Right renal cortex interstitium (tissue), 3 donors: ENCODE measurements at regions not wholly inside any gene's neighbourhood (a gene's known extent, or its start where the extent isn't known, plus 50 kb on each side); places are given as distances from the start of the nearest gene placed in this dataset.
"Not testable (repeated sequence)": the region's sequence is repeated elsewhere in the genome, so short reads cannot be mapped to it uniquely, and the experiment has no call there.

ENCODE experiments used
- DNase-seq, 3 donors: peaks; one replicate each; pipeline ENCODE4 v3.0.0-alpha.2; 2013; ENCODE audit warnings: low read depth in 3 of 3, low spot score in 2 of 3

DNA sequence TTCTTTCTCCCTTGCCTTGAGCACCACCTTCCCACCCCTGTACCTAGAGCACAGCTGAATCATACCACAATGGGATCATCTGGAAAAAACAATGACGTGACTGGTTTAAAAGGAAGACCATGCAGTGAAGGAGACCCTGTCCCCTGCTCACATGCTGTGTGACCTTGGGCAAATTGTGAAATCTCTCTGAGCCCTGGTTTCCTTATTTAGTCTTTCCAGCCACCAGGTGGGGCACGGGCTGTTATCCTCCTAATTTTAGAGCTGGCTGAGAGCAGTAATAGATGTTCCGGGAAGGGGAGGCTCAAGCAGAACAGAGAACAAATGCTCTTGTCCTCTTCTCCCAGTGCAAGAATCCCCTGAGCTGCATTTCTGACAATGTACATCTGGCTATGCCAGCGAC, 198.3 kb downstream of the RPS24 start:
- DNase-seq, result no peak

DNA sequence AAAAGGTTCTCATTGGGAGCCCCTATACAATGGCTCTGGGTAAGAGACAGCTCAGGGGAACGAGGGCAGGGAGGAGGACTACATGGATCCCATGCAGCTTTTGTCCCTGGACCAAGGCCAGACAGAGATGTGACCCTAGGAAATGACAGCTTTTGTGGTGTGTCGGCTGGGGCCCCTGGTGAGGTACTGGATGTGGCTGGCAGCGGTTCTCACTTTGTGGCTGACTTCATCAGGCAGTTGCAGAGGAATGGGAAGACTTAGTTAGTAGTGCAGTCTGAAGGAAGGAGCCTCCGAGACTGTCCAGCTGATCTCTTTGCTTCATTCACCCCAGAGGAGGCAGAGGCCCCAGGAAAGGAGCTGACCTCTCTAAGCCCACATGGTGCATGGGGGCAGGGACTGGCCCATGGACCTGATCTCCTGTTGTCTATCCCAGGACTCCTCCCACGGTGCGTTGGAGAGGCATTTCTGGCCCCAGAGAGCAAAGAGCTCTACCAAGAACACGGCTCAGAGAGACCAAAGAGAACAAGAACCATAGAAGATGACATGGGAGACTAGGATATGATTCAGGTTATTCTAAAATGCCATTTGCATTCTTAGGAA, 202.9 kb downstream of the RPS24 start:
- DNase-seq, result no peak

DNA sequence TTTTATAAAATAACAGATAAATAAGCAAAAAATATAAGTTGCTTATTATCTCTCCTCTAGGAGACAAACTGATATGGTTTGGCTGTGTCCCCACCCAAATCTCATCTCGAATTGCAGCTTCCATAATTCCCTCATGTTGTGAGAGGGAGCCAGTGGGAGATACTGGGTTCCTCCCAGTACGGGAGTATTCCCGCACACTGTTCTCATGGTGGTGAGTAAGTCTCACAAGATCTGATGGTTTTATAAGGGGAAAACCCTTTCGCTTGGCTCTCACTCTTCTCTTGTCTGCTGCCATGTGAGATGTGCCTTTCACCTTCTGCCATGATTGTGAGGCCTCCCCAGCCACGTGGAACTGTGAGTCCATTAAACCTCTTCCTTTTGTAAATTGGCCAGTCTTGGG, 204.3 kb downstream of the RPS24 start:
- DNase-seq, result not testable (repeated sequence)

DNA sequence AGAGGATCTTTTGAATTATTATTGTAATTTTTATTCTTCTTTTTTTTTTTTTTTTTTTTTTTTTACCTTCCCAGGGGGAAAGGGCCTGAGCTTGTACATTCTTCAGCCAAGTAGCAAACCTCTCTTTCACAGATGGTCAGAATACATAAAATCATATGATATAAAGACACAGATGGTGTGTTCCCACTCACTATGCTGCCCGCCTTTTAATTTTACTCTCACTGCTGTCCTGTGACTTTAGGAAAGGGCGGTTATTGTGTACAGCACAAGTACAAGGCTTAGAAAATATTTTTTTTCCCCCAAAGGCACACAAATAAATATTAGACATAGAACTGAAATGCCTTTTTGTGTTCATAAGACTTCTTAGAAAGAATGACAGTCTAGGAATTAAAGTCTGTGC, 213.6 kb downstream of the RPS24 start:
- no peak for DNase-seq

DNA sequence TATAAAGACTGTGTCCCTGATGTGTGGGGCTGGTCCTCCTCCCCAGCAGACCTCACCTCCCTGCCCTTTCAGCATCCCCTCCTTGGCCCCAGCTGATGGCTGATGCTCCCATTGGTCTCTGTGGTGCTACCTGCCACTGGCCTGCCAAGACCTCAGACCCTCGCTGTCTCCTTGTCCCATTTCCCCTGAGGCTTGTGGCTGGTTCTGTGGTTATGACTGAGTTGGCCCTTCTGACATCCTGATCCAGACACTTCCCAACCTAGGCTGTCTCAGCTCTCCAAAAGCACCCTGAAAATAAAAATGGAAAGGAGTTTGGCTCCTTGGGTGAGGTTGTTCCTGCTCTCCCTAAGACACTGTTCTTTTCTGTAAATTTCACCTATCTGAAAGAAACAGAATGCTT, 214.2 kb downstream of the RPS24 start:
- DNase-seq, result no peak

DNA sequence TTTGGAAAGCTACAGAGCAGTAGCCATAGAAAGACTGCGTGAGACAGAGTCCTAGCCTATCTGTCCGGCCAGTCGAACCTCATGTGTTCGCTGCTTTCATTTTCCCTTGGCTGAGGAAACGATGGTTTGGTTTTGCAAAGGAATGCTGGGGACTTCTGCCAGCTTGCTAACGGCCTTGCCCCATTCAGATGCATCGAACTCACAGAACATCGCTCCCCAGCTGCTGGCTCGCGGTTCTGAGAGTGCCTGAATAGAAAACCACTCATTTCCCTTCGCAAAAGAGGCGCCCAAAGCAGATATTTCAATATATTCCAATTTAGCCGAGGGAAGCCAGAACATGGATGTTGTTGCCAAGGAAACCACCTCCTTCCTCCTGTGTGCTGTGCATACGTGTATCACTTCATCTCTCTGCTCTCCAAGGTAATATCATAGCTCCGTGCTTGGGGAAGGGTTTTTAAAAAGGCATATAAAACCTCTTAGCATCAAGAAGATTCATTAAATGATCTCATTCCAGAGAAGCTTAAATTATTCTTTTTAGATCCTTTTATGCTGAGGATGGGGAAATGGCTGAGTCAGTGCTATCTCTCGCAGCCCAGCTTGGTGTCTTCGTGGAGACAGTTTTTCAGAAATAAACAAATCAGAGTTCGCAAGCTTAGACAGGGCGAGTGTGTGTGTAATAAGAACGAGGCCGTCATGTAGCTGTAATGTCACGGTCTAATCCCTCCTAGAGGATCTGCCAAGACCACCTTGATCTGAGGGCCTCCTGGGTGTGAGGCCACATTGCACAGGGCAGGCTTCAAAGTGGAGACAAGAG, 215.2 kb downstream of the RPS24 start:
- DNase-seq, result no peak

DNA sequence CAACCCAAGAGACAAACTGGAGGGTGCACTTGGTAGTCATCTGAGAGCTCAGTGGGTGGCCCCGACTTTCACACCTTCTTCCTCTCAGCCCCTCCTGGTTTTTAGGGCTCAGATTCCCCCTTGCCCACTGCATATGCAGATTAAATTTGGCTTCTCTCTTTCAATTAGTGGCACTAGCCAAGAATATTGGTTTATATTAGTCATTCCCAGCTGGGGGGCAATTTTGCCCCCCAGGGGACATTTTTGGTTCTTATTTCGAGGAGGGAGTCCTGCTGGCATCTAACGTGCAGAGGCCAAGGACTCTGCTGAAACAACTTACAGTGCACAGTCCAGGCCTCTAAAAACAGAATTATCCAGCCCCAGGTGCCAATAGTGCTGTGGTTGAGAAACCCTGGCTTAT, 216.0 kb downstream of the RPS24 start:
- no peak for DNase-seq

DNA sequence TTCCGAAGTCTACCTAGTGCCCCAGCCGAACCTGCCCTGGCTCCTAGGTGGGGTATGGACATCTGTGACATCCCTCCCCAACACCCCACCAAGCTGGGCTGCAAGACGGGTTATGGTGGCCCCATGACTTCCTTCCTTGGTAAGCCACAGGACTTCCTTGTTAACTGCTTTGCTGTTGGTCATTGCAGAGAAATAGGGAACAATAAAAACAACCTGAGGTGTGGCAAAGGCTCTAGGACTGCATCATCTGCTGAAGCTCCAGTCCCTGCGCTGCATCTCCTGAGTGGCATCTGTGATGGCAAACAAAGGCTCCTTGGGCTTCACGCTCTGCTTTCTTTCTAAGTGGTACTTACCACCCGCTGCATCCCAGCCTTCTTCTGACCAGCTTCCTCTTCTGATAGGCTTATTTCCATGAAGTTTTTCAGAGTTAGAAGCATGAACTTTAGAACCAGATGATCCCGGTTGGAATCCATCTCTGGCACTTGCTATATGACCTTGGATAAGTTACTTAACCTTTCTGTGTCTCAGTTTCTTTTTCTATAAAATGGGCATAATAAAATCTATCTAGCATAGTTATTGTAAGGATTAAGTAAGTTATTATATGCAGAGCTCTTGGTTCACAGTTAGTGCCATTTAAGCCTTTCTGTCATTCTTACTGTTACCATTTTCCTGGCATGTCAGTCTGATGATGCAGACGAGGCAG, 216.8 kb downstream of the RPS24 start:
- DNase-seq, result no peak

DNA sequence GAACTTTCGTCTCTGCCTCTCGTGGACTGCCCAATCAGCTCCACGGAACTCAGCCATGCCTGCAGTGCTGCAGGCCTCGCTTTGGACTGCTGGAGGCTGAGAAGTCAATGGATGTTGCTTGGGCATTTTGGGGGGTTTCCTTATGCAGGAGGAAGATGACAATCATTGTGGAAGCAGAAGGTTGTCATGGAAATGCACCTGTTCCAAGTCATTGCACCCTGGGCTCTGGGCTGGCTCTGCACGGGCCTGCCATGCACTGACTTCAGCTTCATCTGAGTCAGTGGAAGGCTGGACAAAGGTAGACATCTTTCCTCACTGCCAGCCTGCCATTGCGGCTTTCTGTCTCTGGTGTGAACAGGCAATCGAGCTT, 217.3 kb downstream of the RPS24 start:
- DNase-seq, result no peak

DNA sequence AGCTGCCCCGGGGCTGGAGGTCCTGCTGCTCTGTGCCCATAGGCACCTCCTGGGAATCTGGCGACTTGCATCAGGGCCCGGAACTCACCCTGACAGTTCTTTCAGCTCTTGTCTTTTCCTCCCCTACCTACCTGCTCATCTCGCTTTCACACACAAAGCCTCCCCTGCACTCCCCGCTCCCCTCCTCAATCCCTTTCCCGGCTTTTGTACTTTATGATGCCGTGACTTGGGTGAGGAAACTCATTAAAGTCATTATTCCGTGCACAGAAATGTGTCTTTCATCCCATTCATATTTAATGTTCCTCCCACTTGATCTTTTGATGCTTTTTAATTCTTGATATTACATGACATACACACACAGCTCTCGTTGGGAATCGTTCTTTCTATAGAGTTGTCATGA, 218.6 kb downstream of the RPS24 start:
- DNase-seq, result no peak

DNA sequence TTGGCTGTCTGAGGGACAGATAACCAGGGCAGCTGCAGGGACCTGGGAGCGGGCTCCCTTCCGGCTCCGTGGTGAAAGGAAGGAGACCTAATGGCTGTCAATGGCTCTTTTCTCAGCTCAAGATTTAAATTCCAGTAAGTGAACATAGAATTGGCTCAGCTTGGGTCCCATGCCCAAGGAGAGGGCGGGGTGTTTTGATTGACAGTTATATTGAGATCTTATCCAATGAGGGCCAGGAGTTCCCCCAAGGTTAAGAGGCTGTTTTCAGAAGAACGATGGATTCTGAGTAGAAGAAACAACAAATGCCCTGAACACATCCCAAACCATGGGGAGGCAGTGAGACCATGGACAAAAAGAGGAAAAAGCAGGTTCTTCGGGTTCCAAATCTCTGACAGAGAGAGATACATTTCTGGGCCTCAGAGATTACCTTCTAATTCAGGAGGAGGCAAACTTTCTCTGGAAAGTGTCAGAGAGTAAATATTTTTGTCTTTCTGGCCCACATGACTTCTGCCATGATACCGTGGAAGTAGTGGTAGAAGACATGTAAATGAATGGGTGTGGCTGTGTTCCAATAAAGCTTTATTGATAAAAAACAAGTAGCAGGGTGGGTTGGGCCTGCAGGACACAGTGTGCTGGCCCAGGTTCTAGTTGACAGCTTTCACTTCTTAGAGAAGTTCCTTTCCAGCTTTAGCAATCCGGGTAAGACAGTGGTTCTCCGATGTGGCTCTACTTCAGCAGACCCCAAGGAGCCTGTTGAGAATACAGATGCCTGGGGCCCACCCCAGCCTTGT, 219.6 kb downstream of the RPS24 start:
- DNase-seq, result no peak

DNA sequence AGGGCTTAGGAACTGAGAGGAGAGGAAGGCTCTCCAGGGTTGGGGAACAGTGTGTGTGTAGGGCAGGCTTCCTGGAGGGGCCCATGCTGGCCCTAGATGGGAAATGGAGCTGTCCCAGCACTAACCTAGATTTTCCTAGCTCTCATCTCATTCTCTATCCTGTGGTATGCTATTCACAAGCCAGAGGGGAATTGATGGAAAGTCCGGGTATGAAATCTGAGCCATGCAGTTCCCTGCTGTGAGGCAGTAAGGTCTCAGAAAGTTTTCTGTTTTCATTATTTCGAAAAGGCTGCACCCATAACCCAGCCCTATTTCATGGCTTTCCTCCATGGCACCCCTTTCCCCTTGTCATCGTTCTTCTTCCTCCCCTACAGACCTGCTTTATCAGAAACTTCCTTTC, 220.3 kb downstream of the RPS24 start:
- no peak for DNase-seq

DNA sequence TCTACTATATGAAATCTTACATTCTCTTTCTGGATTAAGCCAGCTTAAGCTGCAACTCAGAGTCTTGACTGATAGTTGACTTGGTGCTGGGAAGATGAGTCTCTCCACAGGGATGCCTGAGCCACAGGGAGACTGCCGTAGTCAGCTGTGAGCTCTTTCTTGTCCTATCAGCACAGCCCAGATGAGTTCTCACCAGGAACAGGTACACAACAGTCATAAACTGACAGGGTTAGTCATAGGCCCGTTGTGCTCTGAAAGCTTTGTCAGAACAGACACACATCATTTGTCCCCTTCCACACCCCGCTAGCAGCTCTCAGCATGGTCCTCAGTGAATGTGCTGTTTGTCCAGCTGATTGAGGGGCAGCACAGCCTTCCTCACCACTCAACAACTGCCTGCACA, 221.6 kb downstream of the RPS24 start:
- DNase-seq, result no peak

DNA sequence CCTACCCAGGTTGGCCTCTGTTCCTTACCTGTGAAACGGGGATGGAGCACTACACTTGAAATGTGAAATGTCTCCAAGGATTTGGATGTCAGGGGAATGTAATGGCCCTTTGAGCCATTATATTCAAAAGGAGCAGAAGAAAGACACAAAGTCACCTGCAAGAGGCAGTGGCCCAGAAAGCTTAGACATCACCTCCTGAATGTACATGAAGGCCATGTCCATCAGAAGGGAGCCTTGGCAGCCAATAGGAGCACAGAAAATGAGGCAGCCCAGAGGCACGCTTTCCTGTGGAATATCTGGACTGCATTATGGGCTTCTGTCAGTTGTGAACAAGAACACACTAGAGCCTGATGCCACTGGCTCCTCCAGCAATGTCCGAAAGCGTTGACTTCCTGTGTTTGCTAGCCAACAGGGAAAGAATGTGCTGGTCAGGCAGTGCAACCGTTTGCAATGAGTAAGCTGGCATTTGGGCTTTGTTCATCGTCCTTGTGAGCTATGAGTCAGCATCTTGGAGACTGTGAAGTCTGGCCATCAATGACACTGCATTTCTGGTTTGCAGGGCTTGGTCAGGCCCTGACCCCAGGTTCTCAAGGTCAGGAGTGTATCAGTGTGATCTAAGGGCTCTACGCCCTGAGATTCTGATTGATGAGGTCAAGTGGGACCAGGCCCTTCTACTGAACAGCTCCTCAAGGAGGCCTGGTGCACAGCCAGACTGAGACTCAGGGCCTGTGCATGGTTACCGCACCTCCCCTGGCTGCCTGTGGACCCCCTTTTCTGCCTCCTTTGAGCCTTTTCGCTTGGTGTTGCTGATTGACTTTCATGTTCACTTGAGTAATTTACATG, 222.4 kb downstream of the RPS24 start:
- DNase-seq, result no peak

DNA sequence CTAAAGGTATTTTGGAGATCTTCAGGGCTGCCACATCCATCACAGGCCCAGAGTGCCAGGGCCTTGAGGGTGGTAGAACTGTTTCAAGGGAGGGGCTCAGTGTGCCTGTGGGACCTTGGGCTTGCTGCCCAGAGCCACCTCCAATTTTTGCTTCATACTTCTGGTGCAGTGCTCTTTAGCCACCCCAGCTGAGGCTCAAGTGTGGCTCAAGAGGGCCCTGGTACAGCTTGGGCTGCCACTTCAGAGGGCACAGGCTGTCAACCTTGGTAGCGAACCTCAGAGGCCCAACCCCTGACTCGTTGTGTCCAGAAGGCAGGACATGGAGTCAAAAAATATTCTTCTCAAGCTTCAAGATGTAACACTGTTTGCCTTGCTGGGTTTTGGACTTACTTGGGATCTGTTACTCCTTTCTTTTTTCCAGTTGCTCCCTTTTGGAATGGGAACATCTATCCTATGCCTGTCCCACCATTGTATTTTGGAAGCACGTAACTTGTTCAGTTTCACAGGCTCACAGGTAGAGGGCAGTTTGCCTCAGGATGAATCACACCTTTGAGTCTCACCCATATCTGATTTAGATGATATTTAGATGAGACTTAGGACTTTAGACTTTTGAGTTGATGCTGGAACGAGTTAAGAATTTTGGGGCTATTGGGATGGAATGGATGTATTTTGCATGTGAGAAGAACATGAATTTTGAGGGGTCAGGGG, 224.8 kb downstream of the RPS24 start:
- DNase-seq, result no peak

DNA sequence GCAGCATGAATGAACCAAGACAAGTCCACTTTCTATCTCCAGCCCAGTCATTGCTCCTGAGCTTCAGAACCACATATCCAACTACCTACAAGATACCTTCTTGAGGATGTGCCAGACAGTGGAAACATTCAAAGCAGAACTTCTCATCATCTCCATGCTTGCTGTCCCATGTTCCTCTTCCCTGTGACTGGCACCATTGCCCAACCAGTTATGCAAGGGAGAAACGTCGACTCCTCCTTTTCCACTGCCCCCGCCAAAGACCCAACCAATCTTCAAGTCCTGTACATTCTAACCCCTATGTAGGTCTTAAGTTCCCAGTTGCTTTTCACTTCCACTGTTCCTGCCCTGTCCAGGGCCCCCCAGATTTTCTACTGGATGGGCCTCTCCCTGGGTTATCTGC, 225.7 kb downstream of the RPS24 start:
- DNase-seq, result no peak

DNA sequence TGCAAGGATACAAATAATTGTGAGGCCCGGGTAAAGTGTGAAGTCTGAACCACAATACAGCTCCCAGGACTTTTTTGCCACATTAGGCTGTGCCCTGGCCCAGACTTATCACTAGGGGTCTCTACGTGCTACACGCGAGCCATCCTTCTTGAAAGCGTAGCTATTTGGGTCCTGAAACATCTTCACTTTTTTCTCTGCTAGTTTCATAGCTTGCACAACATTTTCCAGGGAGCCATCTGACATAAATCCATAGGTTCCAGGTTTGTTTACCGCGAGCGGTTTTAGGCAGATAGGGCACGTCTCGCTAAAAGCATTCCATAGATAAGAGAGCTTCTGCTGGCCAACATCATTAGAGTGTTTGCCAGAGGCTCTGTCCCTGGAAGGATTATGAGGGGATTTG, 226.5 kb downstream of the RPS24 start:
- no peak for DNase-seq

DNA sequence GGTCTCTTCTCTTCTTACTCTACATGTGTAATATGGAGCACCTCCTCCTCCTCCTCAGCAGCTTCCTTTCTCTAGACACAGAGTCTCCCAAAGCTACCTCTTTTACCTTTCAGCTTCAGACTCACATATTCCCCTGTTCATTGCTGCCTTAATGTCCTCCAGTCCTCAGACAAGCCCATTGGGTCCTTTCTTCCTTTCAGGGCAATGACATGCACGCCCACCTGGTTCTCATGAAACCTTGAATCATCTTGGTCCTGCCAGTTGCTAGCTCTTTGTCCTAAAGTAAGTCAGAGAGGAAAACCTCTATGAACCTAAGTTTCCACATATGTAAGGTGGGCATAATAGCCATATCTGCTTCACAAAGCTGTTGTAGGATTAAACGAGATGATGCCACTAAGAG, 227.0 kb downstream of the RPS24 start:
- DNase-seq, result no peak

DNA sequence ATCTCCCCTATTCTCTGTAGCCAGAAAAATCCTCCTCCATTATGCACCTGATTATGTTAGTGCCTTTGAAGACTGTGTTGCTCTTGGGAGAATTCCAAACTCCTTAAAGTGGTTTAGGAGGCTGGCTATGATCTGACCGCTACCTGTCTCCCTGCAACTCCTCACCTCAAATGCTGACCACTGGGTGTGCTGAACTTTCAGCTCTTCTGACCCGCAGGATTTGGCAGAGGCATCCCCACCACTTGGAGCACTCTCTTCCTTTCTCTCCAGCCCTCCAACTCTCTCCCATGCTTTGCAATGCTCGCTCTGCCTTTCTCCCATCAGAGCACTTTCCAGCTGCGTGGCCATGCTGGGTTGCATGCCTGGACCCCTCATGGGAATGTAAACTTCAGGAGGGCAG, 227.6 kb downstream of the RPS24 start:
- DNase-seq, result no peak

DNA sequence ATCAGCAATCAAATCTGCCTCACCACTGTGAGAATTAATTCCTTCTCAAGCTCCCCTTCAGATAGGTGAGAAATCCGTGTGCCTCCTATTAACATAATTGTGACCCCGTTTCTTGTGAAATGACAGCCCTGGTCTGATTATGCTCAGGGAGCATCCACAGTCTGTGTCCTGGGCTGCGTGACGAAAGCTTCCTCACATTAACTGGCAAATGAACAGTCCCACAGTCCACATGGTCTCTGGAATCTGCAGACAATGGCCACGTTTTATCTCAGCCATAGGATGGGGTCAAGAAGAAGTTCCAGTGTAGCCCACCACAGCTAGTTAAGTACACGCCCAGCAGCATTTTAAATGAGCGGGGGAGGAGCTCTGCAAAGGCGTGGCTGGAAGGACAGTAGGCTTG, 229.2 kb downstream of the RPS24 start:
- no peak for DNase-seq
